Natural killer cell (primary cell): ENCODE measurements at regions not wholly inside any gene's neighbourhood (a gene's known extent, or its start where the extent isn't known, plus 50 kb on each side); places are given as distances from the start of the nearest gene placed in this dataset.
A peak's percentile ranks its signal among the peaks of the same experiment; 100 is the strongest.
"Not testable (repeated sequence)": the region's sequence is repeated elsewhere in the genome, so short reads cannot be mapped to it uniquely, and the experiment has no call there.

Experiments used
- ATAC-seq, 3 donors: fragments of 150-1000 bp in 2 of 3; fragments of 200-7000 bp in 1 of 3; cut with Tn5 transposase; 1 replicate in 1 of 3; 2 replicates in 2 of 3; pipeline ENCODE4 v1.10.0; 2021; ENCODE audit warnings: mild to moderate bottlenecking in 2 of 3, moderate library complexity in 2 of 3
- DNase-seq, 2 donors: peaks; one replicate each; pipeline versions ENCODE4 v3.0.0 to v3.0.0-alpha.2; 2013 to 2021; ENCODE audit warnings: mixed read lengths in 1 of 2
- H3K27ac ChIP-seq: one replicate; pipeline ENCODE4 v1.5.1; 2013; ENCODE audit warnings: mild to moderate bottlenecking, low read length
- H3K27me3 ChIP-seq: one replicate; pipeline ENCODE4 v1.6.1; 2013; ENCODE audit warnings: low read length; ENCODE audit not compliant: control insufficient read depth, insufficient read depth
- H3K36me3 ChIP-seq: one replicate; pipeline ENCODE4 v1.6.1; 2013; ENCODE audit warnings: low read length; ENCODE audit not compliant: control insufficient read depth, insufficient read depth
- H3K4me1 ChIP-seq: one replicate; pipeline ENCODE4 v1.6.1; 2013; ENCODE audit warnings: low read length; ENCODE audit not compliant: control insufficient read depth, insufficient read depth
- H3K4me3 ChIP-seq: one replicate; pipeline ENCODE4 v1.5.1; 2013; ENCODE audit warnings: low read length
- H3K9me3 ChIP-seq: one replicate; pipeline ENCODE4 v1.6.1; 2013; ENCODE audit warnings: low read length; ENCODE audit not compliant: control insufficient read depth, insufficient read depth
- H3K27ac Mint-ChIP-seq, 2 donors: one replicate each; pipeline ENCODE4 v1.8.0; 2022; ENCODE audit warnings: mild to moderate bottlenecking in 2 of 2, mixed read lengths in 2 of 2, moderate library complexity in 1 of 2
- H3K27me3 Mint-ChIP-seq, 2 donors: one replicate each; pipeline ENCODE4 v1.8.0; 2022; ENCODE audit warnings: low read depth in 2 of 2, mixed read lengths in 2 of 2
- H3K36me3 Mint-ChIP-seq: one replicate; pipeline ENCODE4 v1.8.0; 2022; ENCODE audit warnings: mixed read lengths
- H3K4me1 Mint-ChIP-seq, 2 donors: one replicate each; pipeline ENCODE4 v1.8.0; 2022; ENCODE audit warnings: mixed read lengths in 2 of 2
- H3K4me3 Mint-ChIP-seq: one replicate; pipeline ENCODE4 v1.8.0; 2022; ENCODE audit warnings: mild to moderate bottlenecking, moderate library complexity, mixed read lengths
- H3K9me3 Mint-ChIP-seq, 2 donors: one replicate each; pipeline ENCODE4 v1.8.0; 2022; ENCODE audit warnings: mixed read lengths in 2 of 2
- CTCF ChIP-seq: fragments of 200-600 bp; IDR thresholded peaks from one replicate; pipeline ENCODE4 v1.8.0; 2022; ENCODE audit warnings: antibody characterized with exemption
- WGBS: methylation state at CpG from one replicate; pipeline ENCODE4 v1.1.7; 2013; ENCODE audit warnings: missing lambda C conversion rate; ENCODE audit not compliant: insufficient coverage; 5-methylcytosine and 5-hydroxymethylcytosine counted together
- intact Hi-C: fragments of 100-400 bp; cut with micrococcal nuclease; formaldehyde crosslinking; loops from one replicate; pipeline ENCODE4 v1.14.2; 2022

DNA sequence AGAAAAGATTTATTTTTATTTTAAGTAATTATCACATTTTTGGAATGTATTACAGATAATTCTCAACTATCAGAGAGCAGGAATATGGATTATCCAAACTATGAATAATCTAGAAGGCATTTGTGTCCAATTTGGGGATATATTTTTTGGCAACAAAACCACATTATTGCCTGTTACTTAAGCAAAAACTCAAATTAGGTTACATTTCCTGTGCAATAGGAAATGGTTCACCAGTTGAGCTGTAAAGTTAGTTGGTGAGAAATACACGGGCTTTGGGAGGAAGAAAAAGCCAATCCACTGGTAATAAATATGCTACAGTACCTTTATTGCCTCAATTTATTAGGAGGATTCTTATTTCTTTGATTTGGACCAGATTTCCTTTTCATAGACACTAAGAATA, 1075.2 kb downstream of the PCDH9 start:
- Mint-ChIP-seq H3K27ac (peak overlapping the region in 1 of 2 donors; percentile 33), H3K4me1 (peaks cover 53 to 69% of the 10 kb centered on the region in 2 donors), H3K27me3 (no peaks in the 10 kb centered on the region), H3K36me3 (no peaks in the 10 kb centered on the region), H3K4me3 (peak overlapping the region; percentile 71), H3K9me3 (peaks cover 4% of the 10 kb centered on the region in 2 donors)
- Histone ChIP-seq H3K36me3 (no peaks in the 10 kb centered on the region), H3K4me3 (no peak overlapping the region), H3K9me3 (no peaks in the 10 kb centered on the region), H3K27me3 (no peaks in the 10 kb centered on the region), H3K4me1 (peaks cover 2% of the 10 kb centered on the region), H3K27ac (no peak overlapping the region)
- no peak for TF ChIP-seq CTCF
- DNase-seq (no peak), ATAC-seq (peak; percentile 55 to 82 (median 57))
- no CpG with 5 or more reads among the region's 1 CpG for WGBS
- intact Hi-C loops: no loop called here

DNA sequence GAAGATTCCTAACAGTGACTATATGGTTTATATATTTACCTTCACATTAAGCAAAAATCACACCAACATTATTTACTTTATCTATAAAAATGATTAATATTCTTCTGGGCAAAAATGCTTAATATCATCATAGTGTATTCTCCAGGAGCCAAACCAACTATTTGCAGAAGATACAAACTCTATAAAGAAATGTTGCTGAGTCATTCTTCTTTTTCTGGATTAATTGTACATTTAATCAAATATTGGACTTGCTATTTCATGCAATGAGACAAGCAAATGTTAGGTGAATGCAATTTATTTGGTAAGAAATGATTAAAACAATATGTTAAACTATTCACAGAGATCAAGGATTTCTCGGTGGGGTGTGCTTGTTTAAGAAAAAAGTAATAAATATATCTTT, 1075.8 kb downstream of the PCDH9 start:
- ATAC-seq (no peak), DNase-seq (no peak)
- Mint-ChIP-seq H3K9me3 (peaks cover 4% of the 10 kb centered on the region in 2 donors), H3K4me3 (no peak overlapping the region), H3K27me3 (no peaks in the 10 kb centered on the region), H3K36me3 (no peaks in the 10 kb centered on the region), H3K27ac (no peak overlapping the region), H3K4me1 (peaks cover 52 to 67% of the 10 kb centered on the region in 2 donors)
- Histone ChIP-seq H3K27me3 (no peaks in the 10 kb centered on the region), H3K4me3 (no peak overlapping the region), H3K36me3 (no peaks in the 10 kb centered on the region), H3K9me3 (no peaks in the 10 kb centered on the region), H3K27ac (no peak overlapping the region), H3K4me1 (peaks cover 2% of the 10 kb centered on the region)
- WGBS: no CpG with 5 or more reads among the region's 1 CpG
- intact Hi-C loops: no loop called here
- no peak for TF ChIP-seq CTCF

GRCh38 chr13:66152596-66152995, 1077.5 kb downstream of the PCDH9 start:
- no peaks in the 10 kb centered on the region for H3K36me3 ChIP-seq
- peaks cover 2% of the 10 kb centered on the region for H3K4me1 ChIP-seq
- H3K27ac ChIP-seq: no peak overlapping the region
- intact Hi-C loops: no loop called here
- H3K4me1 Mint-ChIP-seq: peaks cover 48 to 57% of the 10 kb centered on the region in 2 donors
- no peak overlapping the region for H3K27ac Mint-ChIP-seq
- TF ChIP-seq CTCF: no peak
- H3K36me3 Mint-ChIP-seq: no peaks in the 10 kb centered on the region
- ATAC-seq (no peak), DNase-seq (no peak)
- no peak overlapping the region for H3K4me3 Mint-ChIP-seq
- H3K27me3 ChIP-seq: no peaks in the 10 kb centered on the region
- H3K27me3 Mint-ChIP-seq: no peaks in the 10 kb centered on the region
- H3K4me3 ChIP-seq: no peak overlapping the region
- H3K9me3 ChIP-seq: no peaks in the 10 kb centered on the region
- H3K9me3 Mint-ChIP-seq: peaks cover 4% of the 10 kb centered on the region in 2 donors

DNA sequence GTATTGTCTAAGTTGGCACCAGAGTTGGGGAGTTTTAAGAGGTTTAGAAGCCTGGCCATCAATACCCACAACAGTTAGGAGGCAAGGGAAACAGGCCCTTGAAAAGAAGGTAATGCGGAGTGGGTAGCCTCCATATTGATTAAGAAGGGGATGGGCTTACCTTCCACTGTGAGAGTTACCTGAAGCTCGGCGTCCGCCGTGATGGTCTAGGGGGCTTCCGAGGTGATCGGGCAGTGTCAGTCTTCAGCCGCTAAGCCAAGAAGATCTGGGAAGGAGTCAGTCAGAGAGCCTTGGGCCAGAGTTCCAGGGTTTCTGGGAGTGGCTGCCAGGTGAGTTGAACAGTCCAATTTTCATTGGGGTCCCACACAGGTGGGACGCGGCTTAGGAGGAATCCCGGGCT, 1085.8 kb downstream of the PCDH9 start:
- H3K9me3 ChIP-seq, H3K36me3 ChIP-seq, H3K27ac Mint-ChIP-seq, H3K4me3 Mint-ChIP-seq, intact Hi-C loops, H3K27ac ChIP-seq, H3K4me3 ChIP-seq, ATAC-seq, H3K27me3 Mint-ChIP-seq, DNase-seq, H3K9me3 Mint-ChIP-seq, H3K4me1 ChIP-seq, H3K27me3 ChIP-seq, H3K36me3 Mint-ChIP-seq: not testable (repeated sequence)
- peaks cover 23 to 26% of the 10 kb centered on the region in 2 donors for H3K4me1 Mint-ChIP-seq
- 91% methylated on average over 11 of the region's 11 CpGs for WGBS
